ENCODE measurements at regions not wholly inside any gene's neighbourhood (a gene's known extent, or its start where the extent isn't known, plus 50 kb on each side); places are given as distances from the start of the nearest gene placed in this dataset.

DNA sequence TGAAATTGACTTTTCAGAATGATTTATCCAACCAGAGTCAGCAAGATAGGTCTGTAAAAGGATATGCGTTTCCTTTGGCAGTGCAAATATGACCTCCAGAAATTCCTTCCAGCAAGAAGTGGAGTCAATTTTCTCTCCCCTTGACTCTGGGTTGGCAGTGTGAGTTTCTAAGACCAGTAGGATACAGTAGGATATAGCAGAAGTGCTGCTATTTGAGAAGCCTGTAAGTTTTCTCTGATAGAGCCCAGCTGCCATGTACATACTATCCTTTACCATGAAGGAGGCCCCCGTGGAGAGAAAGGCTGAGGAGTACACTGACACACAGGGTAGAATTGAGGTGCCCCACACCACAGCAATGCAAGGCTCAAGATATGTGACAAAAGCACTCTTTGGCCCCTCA is 409.1 kb upstream of the PDZRN3 start:
- TF ChIP-seq POLR2A (IDR thresholded peaks at IDR 0.05; ENCODE audit: extremely low read depth, insufficient read length) (no peak), MYC (IDR thresholded peaks at IDR 0.05; ENCODE audit: low read depth, low read length) (no peak), MAX (IDR thresholded peaks at IDR 0.05; ENCODE audit: low read depth, low read length) (no peak)
- TF ChIP-seq, protein P1, sequence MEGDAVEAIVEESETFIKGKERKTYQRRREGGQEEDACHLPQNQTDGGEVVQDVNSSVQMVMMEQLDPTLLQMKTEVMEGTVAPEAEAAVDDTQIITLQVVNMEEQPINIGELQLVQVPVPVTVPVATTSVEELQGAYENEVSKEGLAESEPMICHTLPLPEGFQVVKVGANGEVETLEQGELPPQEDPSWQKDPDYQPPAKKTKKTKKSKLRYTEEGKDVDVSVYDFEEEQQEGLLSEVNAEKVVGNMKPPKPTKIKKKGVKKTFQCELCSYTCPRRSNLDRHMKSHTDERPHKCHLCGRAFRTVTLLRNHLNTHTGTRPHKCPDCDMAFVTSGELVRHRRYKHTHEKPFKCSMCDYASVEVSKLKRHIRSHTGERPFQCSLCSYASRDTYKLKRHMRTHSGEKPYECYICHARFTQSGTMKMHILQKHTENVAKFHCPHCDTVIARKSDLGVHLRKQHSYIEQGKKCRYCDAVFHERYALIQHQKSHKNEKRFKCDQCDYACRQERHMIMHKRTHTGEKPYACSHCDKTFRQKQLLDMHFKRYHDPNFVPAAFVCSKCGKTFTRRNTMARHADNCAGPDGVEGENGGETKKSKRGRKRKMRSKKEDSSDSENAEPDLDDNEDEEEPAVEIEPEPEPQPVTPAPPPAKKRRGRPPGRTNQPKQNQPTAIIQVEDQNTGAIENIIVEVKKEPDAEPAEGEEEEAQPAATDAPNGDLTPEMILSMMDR (IDR thresholded peaks at IDR 0.05; ENCODE audit: low read depth, low read length), result no peak
- no peak overlapping the region for H3K4me3 ChIP-seq (ENCODE audit: low read depth, low read length)
- no peak for DNase-seq (ENCODE audit: low read depth)

DNA sequence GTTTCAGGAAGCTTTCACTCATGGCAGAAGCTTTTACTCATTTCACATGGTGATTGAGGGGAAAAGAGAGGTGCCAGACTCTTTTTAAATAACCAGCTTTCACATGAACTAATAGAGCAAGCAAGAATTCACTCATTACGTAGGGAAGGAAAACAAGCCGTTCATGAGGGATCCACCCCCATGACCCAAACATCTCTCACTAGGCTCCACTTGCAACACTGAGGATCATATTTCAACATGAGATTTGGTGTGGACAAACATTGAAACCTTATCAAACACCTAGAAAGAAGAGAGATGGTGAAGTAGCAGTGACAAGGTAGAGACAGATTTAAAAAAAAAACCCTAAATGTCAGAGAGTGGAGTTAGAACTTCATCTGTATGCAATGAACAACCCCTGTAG is 408.6 kb upstream of the PDZRN3 start:
- no peak overlapping the region for H3K4me3 ChIP-seq (ENCODE audit: low read depth, low read length)
- no peak for DNase-seq (ENCODE audit: low read depth)
- TF ChIP-seq, protein P1 (IDR thresholded peaks at IDR 0.05; ENCODE audit: low read depth, low read length), result no peak
- no peak for TF ChIP-seq MAX (IDR thresholded peaks at IDR 0.05; ENCODE audit: low read depth, low read length)
- TF ChIP-seq MYC (IDR thresholded peaks at IDR 0.05; ENCODE audit: low read depth, low read length), result no peak
- TF ChIP-seq POLR2A (IDR thresholded peaks at IDR 0.05; ENCODE audit: extremely low read depth, insufficient read length), result no peak

GRCh38 chr3:74027121-74027520 is 402.4 kb upstream of the PDZRN3 start:
- no peak overlapping the region for H3K4me3 ChIP-seq (ENCODE audit: low read depth, low read length)
- DNase-seq (ENCODE audit: low read depth), result no peak
- TF ChIP-seq MAX (IDR thresholded peaks at IDR 0.05; ENCODE audit: low read depth, low read length) (no peak), MYC (IDR thresholded peaks at IDR 0.05; ENCODE audit: low read depth, low read length) (no peak), POLR2A (IDR thresholded peaks at IDR 0.05; ENCODE audit: extremely low read depth, insufficient read length) (no peak)
- TF ChIP-seq, protein P1 (IDR thresholded peaks at IDR 0.05; ENCODE audit: low read depth, low read length), result no peak

DNA sequence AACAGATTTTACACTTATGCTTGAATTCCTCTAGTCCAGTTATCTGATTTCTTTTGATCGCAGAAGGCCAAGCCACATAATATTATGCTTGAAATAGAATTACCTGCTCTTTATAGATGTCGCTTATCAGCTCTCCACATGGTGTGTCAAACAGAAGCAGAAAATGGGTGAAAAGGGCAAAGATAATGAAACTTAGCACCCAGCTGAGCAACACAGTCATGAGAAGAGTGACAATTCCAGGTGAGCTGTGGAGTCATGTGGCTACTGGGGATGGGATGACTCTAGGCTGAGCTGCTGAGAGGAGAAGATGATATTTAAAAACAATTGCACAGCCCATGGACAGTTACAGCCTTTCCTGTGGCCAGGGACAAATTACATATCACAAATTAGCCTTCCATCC is 398.7 kb upstream of the PDZRN3 start:
- DNase-seq (ENCODE audit: low read depth), result no peak
- TF ChIP-seq, protein P1 (IDR thresholded peaks at IDR 0.05; ENCODE audit: low read depth, low read length), result no peak
- TF ChIP-seq POLR2A (IDR thresholded peaks at IDR 0.05; ENCODE audit: extremely low read depth, insufficient read length) (no peak), MYC (IDR thresholded peaks at IDR 0.05; ENCODE audit: low read depth, low read length) (no peak), MAX (IDR thresholded peaks at IDR 0.05; ENCODE audit: low read depth, low read length) (no peak)
- H3K4me3 ChIP-seq (ENCODE audit: low read depth, low read length), result no peak overlapping the region

- H3K4me3 ChIP-seq (ENCODE audit: low read depth, low read length), result no peak overlapping the region
- DNase-seq (ENCODE audit: low read depth), result no peak
- TF ChIP-seq MAX (IDR thresholded peaks at IDR 0.05; ENCODE audit: low read depth, low read length) (no peak), MYC (IDR thresholded peaks at IDR 0.05; ENCODE audit: low read depth, low read length) (no peak), POLR2A (IDR thresholded peaks at IDR 0.05; ENCODE audit: extremely low read depth, insufficient read length) (no peak)
- TF ChIP-seq, protein P1 (IDR thresholded peaks at IDR 0.05; ENCODE audit: low read depth, low read length), result no peak
Measured at GRCh38 chr3:74021449-74021848, 396.7 kb upstream of the PDZRN3 start.
